ENCODE measurements at regions not wholly inside any gene's neighbourhood (a gene's known extent, or its start where the extent isn't known, plus 50 kb on each side); places are given as distances from the start of the nearest gene placed in this dataset.

GRCh38 chr6:93083337-93084230, 335.8 kb downstream of the EPHA7 start:
- no peak for DNase-seq (ENCODE audit: low read depth)

DNA sequence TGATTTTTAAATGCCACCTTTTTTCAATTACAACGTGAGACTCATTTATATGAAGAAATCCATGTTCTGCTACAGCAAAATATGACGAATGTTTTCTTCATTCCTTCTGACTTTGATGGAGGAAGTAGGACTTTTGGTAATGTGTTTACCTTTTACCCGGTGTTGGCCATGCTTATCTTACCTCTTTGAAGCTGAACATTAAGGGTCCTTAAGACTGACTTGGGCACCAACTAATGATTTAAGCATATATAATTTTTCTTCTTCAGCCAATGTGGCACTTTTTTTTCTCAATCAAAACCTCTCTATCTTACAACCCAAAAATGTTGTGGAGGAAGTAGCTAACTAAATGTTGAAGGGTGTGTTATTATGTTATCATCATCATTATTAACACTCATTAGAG, 337.5 kb downstream of the EPHA7 start:
- no peak for DNase-seq (ENCODE audit: low read depth)

GRCh38 chr6:93079061-93079460, 340.3 kb downstream of the EPHA7 start:
- no peak for DNase-seq (ENCODE audit: low read depth)

DNA sequence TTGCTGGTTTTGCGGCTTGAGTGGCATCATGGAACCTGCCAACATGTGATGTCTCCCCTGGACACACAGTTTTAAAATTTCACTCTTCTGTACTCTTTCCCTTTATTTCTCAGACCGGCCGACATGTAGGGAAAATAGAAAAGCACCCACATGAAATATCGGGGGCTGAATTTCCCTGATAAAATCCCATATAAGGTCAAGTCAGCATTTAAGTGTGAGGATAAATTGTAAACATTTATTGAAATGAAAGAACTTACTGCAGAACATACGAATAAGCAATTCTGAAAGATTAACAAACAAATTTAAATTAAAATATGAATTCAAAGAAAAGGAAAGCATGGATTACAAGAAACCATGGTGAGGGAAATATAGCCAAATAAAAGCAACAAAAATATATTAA, 345.5 kb downstream of the EPHA7 start:
- DNase-seq (ENCODE audit: low read depth) = no peak

- peak; percentile 8 for DNase-seq (ENCODE audit: low read depth)
Observed at GRCh38 chr6:93069856-93070255, 349.5 kb downstream of the EPHA7 start.

DNA sequence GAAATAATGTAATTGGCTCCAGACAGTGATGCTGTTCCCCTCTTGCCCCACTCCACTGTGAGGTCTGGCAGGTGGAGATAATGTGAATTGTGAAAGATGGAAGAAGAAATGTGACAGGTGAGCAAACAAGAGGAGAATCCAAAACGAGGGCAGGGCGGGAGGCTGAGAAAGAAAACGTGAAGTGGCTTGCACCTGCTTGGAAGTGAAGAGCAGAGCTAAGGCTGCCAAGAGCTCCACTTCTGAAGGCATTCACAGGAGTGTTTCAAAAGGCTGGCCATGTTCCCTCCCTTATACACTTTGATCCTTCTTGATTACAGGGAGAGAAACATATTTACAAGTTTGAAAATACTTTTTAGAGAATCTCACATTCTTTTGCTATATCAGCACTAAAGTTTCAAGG, 359.4 kb downstream of the EPHA7 start:
- no peak for DNase-seq (ENCODE audit: low read depth)

- no peak for DNase-seq (ENCODE audit: low read depth)
Observed at GRCh38 chr6:93057584-93057983, 361.8 kb downstream of the EPHA7 start.

GRCh38 chr6:93048381-93048780, 371.0 kb downstream of the EPHA7 start:
- no peak for DNase-seq (ENCODE audit: low read depth)

GRCh38 chr6:93047033-93047432, 372.3 kb downstream of the EPHA7 start:
- no peak for DNase-seq (ENCODE audit: low read depth)

DNA sequence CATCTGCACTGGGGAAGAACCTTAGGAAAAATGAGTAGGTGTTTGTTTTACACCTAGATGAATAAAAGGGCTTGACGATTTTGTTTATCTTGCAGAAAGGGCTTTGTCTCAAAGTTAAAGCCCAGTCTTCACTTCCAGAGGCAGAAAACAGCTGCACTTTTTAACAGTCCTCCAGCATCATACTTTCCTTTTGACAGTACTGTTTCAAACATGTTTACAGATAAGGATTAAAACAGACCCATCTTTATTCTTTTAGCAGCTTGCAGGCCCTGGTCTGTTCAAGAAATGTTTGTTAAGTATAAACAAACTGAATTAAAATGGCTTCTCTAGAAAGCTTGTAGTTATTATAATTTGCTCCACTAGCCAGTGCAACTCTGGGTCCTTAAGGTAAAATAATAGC, 374.2 kb downstream of the EPHA7 start:
- DNase-seq (ENCODE audit: low read depth) = no peak

DNA sequence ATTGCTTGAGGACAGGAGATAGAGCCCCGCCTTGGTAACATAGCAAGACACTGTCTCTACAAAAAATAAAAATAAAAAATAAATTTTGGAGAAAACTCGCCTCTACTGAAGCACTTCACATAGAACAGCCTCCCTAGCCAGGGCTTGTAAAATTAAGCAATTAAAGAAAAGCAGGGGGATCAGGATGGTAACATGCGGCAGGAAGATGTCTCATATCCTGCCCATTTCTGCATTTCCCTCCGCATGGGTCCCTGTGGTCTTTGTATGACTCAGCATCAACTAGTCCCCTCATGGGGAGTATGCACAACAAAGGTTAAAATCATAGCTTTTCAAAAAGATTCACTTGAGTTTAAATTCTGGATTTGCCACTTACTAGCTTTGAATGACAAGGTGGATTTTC, 379.0 kb downstream of the EPHA7 start:
- peak; percentile 89 for DNase-seq (ENCODE audit: low read depth)

DNA sequence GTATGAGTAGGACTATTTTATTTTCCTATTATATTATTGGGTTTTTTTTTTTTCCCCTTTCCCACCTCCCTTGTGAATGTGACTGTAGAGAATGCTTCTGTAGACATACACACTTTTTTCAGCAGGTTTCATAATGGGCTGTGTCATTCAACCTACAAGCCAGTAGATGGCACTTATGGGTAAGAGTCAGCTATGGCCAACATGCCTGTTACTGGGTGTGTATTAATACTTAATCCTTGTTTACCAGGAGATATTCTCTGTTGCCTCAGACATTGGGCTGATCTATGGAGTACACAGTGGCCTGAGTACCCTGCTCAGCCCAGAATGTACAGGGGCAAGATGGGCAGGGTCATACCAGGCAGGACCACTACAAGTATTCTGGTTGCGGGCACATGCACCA, 382.5 kb downstream of the EPHA7 start:
- peak; percentile 40 for DNase-seq (ENCODE audit: low read depth)

- DNase-seq (ENCODE audit: low read depth) = no peak
Observed at GRCh38 chr6:93035756-93036155, 383.6 kb downstream of the EPHA7 start.

DNA sequence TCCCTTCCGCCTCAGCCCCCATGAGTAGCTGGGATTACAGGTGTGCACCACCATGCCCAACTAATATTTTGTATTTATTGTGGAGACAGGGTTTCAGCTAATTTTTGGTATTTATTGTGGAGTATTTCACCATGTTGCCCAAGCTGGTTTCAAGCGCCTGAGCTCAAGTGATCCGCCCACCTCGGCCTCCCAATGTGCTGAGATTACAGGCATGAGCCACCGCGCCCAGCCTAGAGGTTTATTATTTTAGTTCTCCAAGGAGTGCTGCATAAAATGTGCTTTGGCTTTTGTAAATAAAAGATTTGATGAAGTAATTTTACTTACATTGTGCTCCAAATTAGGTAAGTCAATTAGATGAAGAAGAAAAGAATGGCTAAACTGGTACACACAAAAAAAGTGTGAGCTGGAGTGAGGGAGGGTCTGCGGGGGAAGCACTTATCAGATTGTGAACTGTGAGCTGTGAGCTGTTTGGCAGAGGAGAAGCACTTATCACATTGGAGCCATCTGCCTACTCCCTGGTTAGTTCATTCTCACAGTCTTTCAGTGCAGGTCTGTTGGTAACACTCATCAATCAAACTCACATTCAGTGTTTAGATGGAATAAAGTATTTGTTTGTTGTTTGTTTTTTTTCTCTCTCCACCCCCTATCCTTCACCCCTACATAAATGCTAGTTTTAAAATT, 398.0 kb downstream of the EPHA7 start:
- DNase-seq (ENCODE audit: low read depth) = no peak

GRCh38 chr6:93017626-93018025, 401.7 kb downstream of the EPHA7 start:
- DNase-seq (ENCODE audit: low read depth) = no peak

DNA sequence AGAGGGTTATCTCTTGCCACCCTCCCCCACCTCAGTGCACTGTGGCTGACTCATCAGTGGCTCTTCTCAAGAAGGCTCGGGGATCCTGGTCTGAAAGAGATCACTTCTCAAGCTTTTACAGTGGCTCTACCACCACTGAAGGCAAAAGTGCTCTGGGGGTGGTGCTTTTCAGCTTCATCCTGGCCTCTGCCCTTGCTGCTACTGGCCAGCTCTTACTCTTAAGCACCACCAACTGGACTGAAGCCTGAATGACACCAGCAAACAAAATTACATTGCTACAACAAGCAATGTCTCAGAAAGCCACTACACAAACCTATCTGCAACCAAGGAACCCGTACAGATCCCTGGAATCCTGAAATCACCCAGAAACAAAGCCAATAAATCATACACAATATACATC, 402.1 kb downstream of the EPHA7 start:
- DNase-seq (ENCODE audit: low read depth) = peak; percentile 46

DNA sequence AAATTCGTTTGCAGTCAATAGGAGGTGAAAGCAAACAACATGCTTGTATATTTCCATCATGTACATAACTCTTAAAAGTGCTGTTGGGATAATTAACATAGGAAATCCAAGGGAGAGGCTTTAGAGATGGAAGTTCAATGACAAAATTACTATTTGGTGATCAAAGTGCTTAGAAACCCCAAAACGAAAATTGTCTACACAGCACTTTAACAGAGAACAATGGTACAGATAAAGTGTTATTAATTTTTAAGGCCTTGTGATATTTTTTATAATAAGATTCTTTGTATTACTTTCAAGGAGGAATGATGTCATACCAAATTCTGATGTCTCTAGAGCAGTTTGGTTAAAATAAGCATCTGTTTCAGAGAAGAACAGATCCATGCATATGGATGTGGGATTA, 406.3 kb downstream of the EPHA7 start:
- no peak for DNase-seq (ENCODE audit: low read depth)

DNA sequence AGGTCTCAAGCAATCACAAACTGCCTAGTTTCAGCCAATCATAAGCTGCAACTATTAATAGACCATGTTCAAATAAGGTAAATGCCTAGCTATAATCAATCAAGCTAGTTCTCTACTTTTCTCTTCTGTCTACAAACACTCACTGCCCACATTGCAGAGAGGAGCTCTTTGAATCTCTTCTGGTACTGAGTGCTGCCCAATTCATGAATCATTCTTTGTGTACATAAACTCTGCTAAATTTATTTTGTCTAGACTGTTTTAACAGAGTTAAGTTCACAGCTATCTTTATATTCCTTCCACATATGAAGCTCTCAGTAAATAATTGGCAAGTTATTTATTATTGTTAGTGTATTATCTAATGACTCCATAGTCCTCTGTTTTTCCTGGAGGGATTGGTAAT, 411.0 kb downstream of the EPHA7 start:
- no peak for DNase-seq (ENCODE audit: low read depth)

- DNase-seq (ENCODE audit: low read depth) = peak; percentile 33
Observed at GRCh38 chr6:92989656-92990055, 429.7 kb downstream of the EPHA7 start.

GRCh38 chr6:92979281-92979680, 440.1 kb downstream of the EPHA7 start:
- DNase-seq (ENCODE audit: low read depth) = no peak

DNA sequence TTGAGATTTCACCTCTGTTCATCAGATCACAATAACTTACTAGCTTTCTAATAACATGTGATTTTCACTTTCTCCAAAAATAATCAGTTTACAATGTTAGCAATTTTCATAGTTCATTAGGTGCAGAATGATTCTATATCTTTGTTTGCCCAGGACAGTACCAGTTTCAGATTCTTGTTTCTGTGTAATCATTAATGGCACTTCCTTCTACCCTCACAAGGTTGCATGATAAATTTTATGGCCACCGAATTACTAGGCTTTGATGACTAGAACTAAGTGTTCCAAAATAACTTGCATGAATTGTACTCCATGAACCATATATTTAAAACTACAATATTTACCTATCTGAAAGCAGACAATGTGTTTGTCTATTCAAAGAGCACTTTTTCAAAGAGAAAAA, 442.3 kb downstream of the EPHA7 start:
- no peak for DNase-seq (ENCODE audit: low read depth)

DNA sequence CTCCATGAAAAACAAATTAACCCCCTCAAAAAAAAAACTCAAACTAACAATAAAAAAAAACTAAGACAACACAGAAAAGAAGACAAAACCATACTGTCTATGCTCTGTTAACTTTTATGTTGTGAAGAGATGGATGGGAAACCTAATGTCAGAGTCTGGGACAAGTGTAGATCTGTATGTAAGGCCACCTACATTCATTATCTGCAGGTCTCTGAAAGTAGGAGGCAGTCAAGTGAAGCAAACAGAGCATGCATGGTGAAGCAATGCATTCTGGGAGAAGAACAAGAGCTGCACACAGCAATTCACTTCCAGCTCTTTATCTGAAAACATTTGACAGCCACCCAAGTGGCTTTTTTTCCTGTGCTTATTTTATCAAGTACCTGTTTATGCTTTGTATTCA, 452.0 kb downstream of the EPHA7 start:
- no peak for DNase-seq (ENCODE audit: low read depth)

DNA sequence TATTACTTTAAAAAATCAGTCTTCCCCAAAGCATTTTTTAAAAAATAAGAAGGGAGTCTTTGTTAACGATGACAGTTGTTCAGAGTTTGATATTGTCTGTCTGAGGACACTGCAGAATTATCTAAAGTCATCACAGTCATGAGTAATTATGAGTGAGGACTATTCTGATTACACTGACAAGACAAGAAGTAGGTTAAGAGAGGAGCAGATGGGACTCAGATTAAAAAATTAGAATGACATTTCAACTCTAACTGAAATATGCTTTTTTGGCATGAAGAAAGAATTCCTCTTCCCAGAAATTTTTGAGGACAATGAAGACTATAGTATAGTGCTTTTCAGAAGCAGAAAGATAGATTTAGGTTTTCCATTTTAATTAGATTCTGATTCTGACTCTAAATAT, 456.5 kb downstream of the EPHA7 start:
- no peak for DNase-seq (ENCODE audit: low read depth)

Measured in HT1080 (cell line).